RWPE2 (cell line): ENCODE measurements at regions not wholly inside any gene's neighbourhood (a gene's known extent, or its start where the extent isn't known, plus 50 kb on each side); places are given as distances from the start of the nearest gene placed in this dataset.
"Not testable (repeated sequence)": the region's sequence is repeated elsewhere in the genome, so short reads cannot be mapped to it uniquely, and the experiment has no call there.

Experiments used
- ATAC-seq: fragments of 200-7000 bp; cut with Tn5 transposase; 3 replicates; pipeline ENCODE4 v1.9.1; 2021; ENCODE audit warnings: low read depth
- DNase-seq: peaks from one replicate; pipeline ENCODE4 v3.0.0-alpha.2; 2020; ENCODE audit warnings: low spot score
- H3K27ac ChIP-seq: fragments of 450-650 bp; 2 replicates; pipeline ENCODE4 v1.5.1; 2017; ENCODE audit warnings: mild to moderate bottlenecking; ENCODE audit not compliant: poor library complexity, severe bottlenecking
- H3K27me3 ChIP-seq: fragments of 250-450 bp; sonication (Bioruptor Pico); 2 replicates; pipeline ENCODE4 v1.5.1; 2021; ENCODE audit warnings: mild to moderate bottlenecking, moderate library complexity; ENCODE audit not compliant: insufficient read depth, poor library complexity, severe bottlenecking
- H3K36me3 ChIP-seq: fragments of 250-450 bp; sonication (Bioruptor Pico); 2 replicates; pipeline ENCODE4 v1.5.1; 2020; ENCODE audit warnings: low read depth, mild to moderate bottlenecking, moderate library complexity
- H3K4me1 ChIP-seq: fragments of 250-450 bp; sonication (Bioruptor Pico); 2 replicates; pipeline ENCODE4 v1.5.1; 2021; ENCODE audit warnings: mild to moderate bottlenecking, moderate library complexity; ENCODE audit not compliant: insufficient read depth, poor library complexity, severe bottlenecking
- H3K4me3 ChIP-seq: fragments of 250-450 bp; sonication (Bioruptor Pico); 2 replicates; pipeline ENCODE4 v1.5.1; 2021; ENCODE audit warnings: mild to moderate bottlenecking, moderate library complexity; ENCODE audit not compliant: severe bottlenecking
- H3K9me3 ChIP-seq: fragments of 250-450 bp; sonication (Bioruptor Pico); 2 replicates; pipeline ENCODE4 v1.5.1; 2021; ENCODE audit warnings: mild to moderate bottlenecking, moderate library complexity; ENCODE audit not compliant: severe bottlenecking
- CTCF ChIP-seq: fragments of 450-650 bp; IDR thresholded peaks from one replicate; pipeline ENCODE4 v1.5.1; 2017; ENCODE audit warnings: mild to moderate bottlenecking, moderate library complexity; ENCODE audit not compliant: poor library complexity, severe bottlenecking

GRCh38 chr5:125484272-125484741, 737.9 kb upstream of the ZNF608 start:
- Histone ChIP-seq H3K27ac (peak overlapping the region; percentile 100), H3K27me3 (no peaks in the 10 kb centered on the region), H3K36me3 (no peaks in the 10 kb centered on the region), H3K9me3 (no peaks in the 10 kb centered on the region), H3K4me3 (no peak overlapping the region), H3K4me1 (peaks cover 37% of the 10 kb centered on the region)
- TF ChIP-seq CTCF = no peak
- DNase-seq (peak; percentile 74), ATAC-seq (peak; percentile 40)

- Histone ChIP-seq H3K27me3 (no peaks in the 10 kb centered on the region), H3K4me3 (no peak overlapping the region), H3K36me3 (no peaks in the 10 kb centered on the region), H3K9me3 (no peaks in the 10 kb centered on the region), H3K27ac (peak overlapping the region; percentile 100), H3K4me1 (peaks cover 37% of the 10 kb centered on the region)
- TF ChIP-seq CTCF = no peak
- ATAC-seq (peak; percentile 85), DNase-seq (peak; percentile 78)
These were observed 738.6 kb upstream of the ZNF608 start for GRCh38 chr5:125484742-125485641.

GRCh38 chr5:125485771-125486170, 739.3 kb upstream of the ZNF608 start:
- Histone ChIP-seq H3K4me3 (no peak overlapping the region), H3K4me1 (peaks cover 37% of the 10 kb centered on the region), H3K36me3 (no peaks in the 10 kb centered on the region), H3K27me3 (no peaks in the 10 kb centered on the region), H3K27ac (peak overlapping the region; percentile 100), H3K9me3 (no peaks in the 10 kb centered on the region)
- TF ChIP-seq CTCF = no peak
- ATAC-seq (no peak), DNase-seq (no peak)

GRCh38 chr5:125486634-125487033, 740.2 kb upstream of the ZNF608 start:
- DNase-seq (no peak), ATAC-seq (peak; percentile 44)
- Histone ChIP-seq H3K9me3 (no peaks in the 10 kb centered on the region), H3K4me1 (peaks cover 41% of the 10 kb centered on the region), H3K27ac (peak overlapping the region; percentile 100), H3K27me3 (no peaks in the 10 kb centered on the region), H3K36me3 (no peaks in the 10 kb centered on the region), H3K4me3 (no peak overlapping the region)
- TF ChIP-seq CTCF = no peak

- Histone ChIP-seq H3K4me1 (peaks cover 47% of the 10 kb centered on the region), H3K4me3 (no peak overlapping the region), H3K9me3 (no peaks in the 10 kb centered on the region), H3K27ac (peak overlapping the region; percentile 100), H3K27me3 (no peaks in the 10 kb centered on the region), H3K36me3 (no peaks in the 10 kb centered on the region)
- no peak for TF ChIP-seq CTCF
- ATAC-seq = no peak
- no peak for DNase-seq
These were observed 740.8 kb upstream of the ZNF608 start for GRCh38 chr5:125487231-125487630.

- DNase-seq, H3K27me3 ChIP-seq, H3K36me3 ChIP-seq, ATAC-seq, H3K4me3 ChIP-seq, H3K9me3 ChIP-seq: not testable (repeated sequence)
- Histone ChIP-seq H3K27ac (peak overlapping the region; percentile 100), H3K4me1 (peaks cover 51% of the 10 kb centered on the region)
These were observed 741.2 kb upstream of the ZNF608 start for GRCh38 chr5:125487652-125488051.
